Colonic mucosa (tissue), 4 donors: ENCODE measurements at regions not wholly inside any gene's neighbourhood (a gene's known extent, or its start where the extent isn't known, plus 50 kb on each side); places are given as distances from the start of the nearest gene placed in this dataset.
"Not testable (repeated sequence)": the region's sequence is repeated elsewhere in the genome, so short reads cannot be mapped to it uniquely, and the experiment has no call there.

Experiments
- DNase-seq: peaks from one replicate; pipeline ENCODE4 v3.0.0-alpha.2; 2020
- H3K27ac ChIP-seq: fragments of 200-600 bp; one replicate; pipeline ENCODE4 v1.8.0; 2021
- H3K27me3 ChIP-seq: fragments of 200-600 bp; one replicate; pipeline ENCODE4 v1.8.0; 2021
- H3K36me3 ChIP-seq: fragments of 200-600 bp; one replicate; pipeline ENCODE4 v1.8.0; 2021
- H3K4me1 ChIP-seq: fragments of 200-600 bp; one replicate; pipeline ENCODE4 v1.8.0; 2021; ENCODE audit warnings: mild to moderate bottlenecking
- H3K4me3 ChIP-seq: fragments of 200-600 bp; one replicate; pipeline ENCODE4 v1.8.0; 2021
- H3K9ac ChIP-seq, 2 donors: one replicate each; pipeline ENCODE4 v1.7.0; 2013; ENCODE audit warnings: control low read depth in 2 of 2, low read depth in 2 of 2, low read length in 2 of 2
- H3K9me3 ChIP-seq: fragments of 200-600 bp; one replicate; pipeline ENCODE4 v1.8.0; 2021
- CTCF ChIP-seq: fragments of 200-600 bp; IDR thresholded peaks from one replicate; pipeline ENCODE4 v1.8.0; 2022; ENCODE audit warnings: antibody characterized with exemption, mild to moderate bottlenecking
- intact Hi-C: fragments of 100-400 bp; cut with DNase I; formaldehyde crosslinking; loops from one replicate; pipeline ENCODE4 v1.14.1; 2022
- donor health status: healthy.
- donor health status: DM: no; HTN: no; CAD: no.
- donor health status: DM: no; HTN: no; CAD: no.

- H3K27ac ChIP-seq, result no peak overlapping the region
- DNase-seq, result no peak
- H3K4me3 ChIP-seq, result no peak overlapping the region
- no peak overlapping the region for H3K9ac ChIP-seq
- TF ChIP-seq CTCF, result no peak
- no peaks in the 10 kb centered on the region for H3K9me3 ChIP-seq
- no peaks in the 10 kb centered on the region for H3K4me1 ChIP-seq
- H3K27me3 ChIP-seq, result no peaks in the 10 kb centered on the region
- no peaks in the 10 kb centered on the region for H3K36me3 ChIP-seq
- intact Hi-C loops, result loop anchor here (5.0 kb wide), 1 partner anchor 182 kb away; no protein-coding TSS in a partner anchor
Measured at GRCh38 chr2:142794850-142795249, 82.6 kb upstream of the KYNU start.

GRCh38 chr2:142792328-142792727, 85.1 kb upstream of the KYNU start:
- intact Hi-C loops, H3K36me3 ChIP-seq, H3K9ac ChIP-seq, DNase-seq, H3K4me1 ChIP-seq, H3K27me3 ChIP-seq, H3K4me3 ChIP-seq, H3K27ac ChIP-seq, H3K9me3 ChIP-seq: not testable (repeated sequence)

- no peaks in the 10 kb centered on the region for H3K27me3 ChIP-seq
Measured at GRCh38 chr2:142791335-142791734, 86.1 kb upstream of the KYNU start.

GRCh38 chr2:142786918-142787702, 90.4 kb upstream of the KYNU start:
- no peak for TF ChIP-seq CTCF
- no peak overlapping the region for H3K9ac ChIP-seq
- no peaks in the 10 kb centered on the region for H3K36me3 ChIP-seq
- intact Hi-C loops, result no loop called here
- no peaks in the 10 kb centered on the region for H3K4me1 ChIP-seq
- H3K27me3 ChIP-seq, result no peaks in the 10 kb centered on the region
- no peak overlapping the region for H3K4me3 ChIP-seq
- no peak overlapping the region for H3K27ac ChIP-seq
- no peak for DNase-seq
- no peaks in the 10 kb centered on the region for H3K9me3 ChIP-seq

More at GRCh38 chr2:142791335-142791734, 86.1 kb upstream of the KYNU start:
- Histone ChIP-seq H3K36me3 (no peaks in the 10 kb centered on the region), H3K27ac (no peak overlapping the region), H3K4me3 (no peak overlapping the region), H3K4me1 (no peaks in the 10 kb centered on the region), H3K9me3 (no peaks in the 10 kb centered on the region), H3K9ac (no peak overlapping the region)
- no peak for DNase-seq
- intact Hi-C loops, result no loop called here
- TF ChIP-seq CTCF, result no peak

GRCh38 chr2:142782942-142783443, 94.5 kb upstream of the KYNU start:
- Histone ChIP-seq H3K9ac (no peak overlapping the region), H3K27me3 (no peaks in the 10 kb centered on the region), H3K4me1 (no peaks in the 10 kb centered on the region), H3K9me3 (no peaks in the 10 kb centered on the region), H3K27ac (no peak overlapping the region), H3K36me3 (no peaks in the 10 kb centered on the region), H3K4me3 (no peak overlapping the region)
- TF ChIP-seq CTCF, result no peak
- DNase-seq, result no peak
- intact Hi-C loops, result no loop called here

GRCh38 chr2:142781146-142781545, 96.3 kb upstream of the KYNU start:
- Histone ChIP-seq H3K4me3 (no peak overlapping the region), H3K36me3 (no peaks in the 10 kb centered on the region), H3K9me3 (no peaks in the 10 kb centered on the region), H3K9ac (no peak overlapping the region), H3K27ac (no peak overlapping the region), H3K27me3 (no peaks in the 10 kb centered on the region), H3K4me1 (no peaks in the 10 kb centered on the region)
- intact Hi-C loops, result no loop called here
- TF ChIP-seq CTCF, result no peak
- DNase-seq, result no peak
